PFSK-1 (cell line): ENCODE measurements at regions not wholly inside any gene's neighbourhood (a gene's known extent, or its start where the extent isn't known, plus 50 kb on each side); places are given as distances from the start of the nearest gene placed in this dataset.

Source experiments
- POLR2AphosphoS5 ChIP-seq: IDR thresholded peaks from 2 replicates; pipeline ENCODE4 v1.6.1; 2012; ENCODE audit warnings: low read depth, mild to moderate bottlenecking, control low read depth, low read length, moderate library complexity
- SIN3A ChIP-seq: IDR thresholded peaks from 2 replicates; pipeline ENCODE4 v1.6.1; 2012; ENCODE audit warnings: mild to moderate bottlenecking, low read length, moderate library complexity, borderline replicate concordance; ENCODE audit not compliant: insufficient read depth
- TAF1 ChIP-seq: IDR thresholded peaks from 2 replicates; pipeline ENCODE4 v1.6.1; 2012; ENCODE audit warnings: low read length, control low read depth, borderline replicate concordance; ENCODE audit not compliant: insufficient read depth
- TF ChIP-seq, protein P1 (sequence below), 2 experiments: IDR thresholded peaks; 2 replicates each; pipeline versions ENCODE4 v1.6.1 to v1.8.0; 2011 to 2012; ENCODE audit warnings: low read depth in 2 of 2, low read length in 2 of 2, control low read depth in 1 of 2, inconsistent platforms in 1 of 2, mild to moderate bottlenecking in 1 of 2, moderate library complexity in 1 of 2; ENCODE audit not compliant: insufficient read depth in 1 of 2

DNA sequence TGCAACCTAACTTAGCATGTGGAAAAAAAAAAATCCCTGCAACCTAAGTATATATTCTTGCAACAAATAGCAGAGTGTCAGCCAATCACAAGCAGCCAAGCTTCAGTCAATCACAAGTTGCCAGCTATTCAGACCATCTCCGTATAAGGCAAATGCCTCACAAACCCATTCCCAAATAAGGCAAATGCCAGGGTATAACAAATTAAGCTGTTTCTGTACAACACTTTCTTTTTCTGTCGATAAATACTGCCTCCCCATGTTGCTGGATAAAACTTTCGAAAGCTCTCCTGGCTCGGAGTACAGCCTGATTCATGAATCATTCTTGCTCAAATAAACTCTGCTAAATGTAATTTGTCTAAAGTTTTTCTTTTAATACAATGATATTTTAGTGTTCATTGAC is 460.7 kb upstream of the SMIM31 start:
- no peak for TF ChIP-seq TAF1
- TF ChIP-seq, protein P1, sequence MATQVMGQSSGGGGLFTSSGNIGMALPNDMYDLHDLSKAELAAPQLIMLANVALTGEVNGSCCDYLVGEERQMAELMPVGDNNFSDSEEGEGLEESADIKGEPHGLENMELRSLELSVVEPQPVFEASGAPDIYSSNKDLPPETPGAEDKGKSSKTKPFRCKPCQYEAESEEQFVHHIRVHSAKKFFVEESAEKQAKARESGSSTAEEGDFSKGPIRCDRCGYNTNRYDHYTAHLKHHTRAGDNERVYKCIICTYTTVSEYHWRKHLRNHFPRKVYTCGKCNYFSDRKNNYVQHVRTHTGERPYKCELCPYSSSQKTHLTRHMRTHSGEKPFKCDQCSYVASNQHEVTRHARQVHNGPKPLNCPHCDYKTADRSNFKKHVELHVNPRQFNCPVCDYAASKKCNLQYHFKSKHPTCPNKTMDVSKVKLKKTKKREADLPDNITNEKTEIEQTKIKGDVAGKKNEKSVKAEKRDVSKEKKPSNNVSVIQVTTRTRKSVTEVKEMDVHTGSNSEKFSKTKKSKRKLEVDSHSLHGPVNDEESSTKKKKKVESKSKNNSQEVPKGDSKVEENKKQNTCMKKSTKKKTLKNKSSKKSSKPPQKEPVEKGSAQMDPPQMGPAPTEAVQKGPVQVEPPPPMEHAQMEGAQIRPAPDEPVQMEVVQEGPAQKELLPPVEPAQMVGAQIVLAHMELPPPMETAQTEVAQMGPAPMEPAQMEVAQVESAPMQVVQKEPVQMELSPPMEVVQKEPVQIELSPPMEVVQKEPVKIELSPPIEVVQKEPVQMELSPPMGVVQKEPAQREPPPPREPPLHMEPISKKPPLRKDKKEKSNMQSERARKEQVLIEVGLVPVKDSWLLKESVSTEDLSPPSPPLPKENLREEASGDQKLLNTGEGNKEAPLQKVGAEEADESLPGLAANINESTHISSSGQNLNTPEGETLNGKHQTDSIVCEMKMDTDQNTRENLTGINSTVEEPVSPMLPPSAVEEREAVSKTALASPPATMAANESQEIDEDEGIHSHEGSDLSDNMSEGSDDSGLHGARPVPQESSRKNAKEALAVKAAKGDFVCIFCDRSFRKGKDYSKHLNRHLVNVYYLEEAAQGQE (IDR thresholded peaks at IDR 0.05; ENCODE audit: insufficient read depth in 1 of 2, low read depth in 2 of 2, low read length in 2 of 2) = no peak
- TF ChIP-seq POLR2AphosphoS5 = no peak
- no peak for TF ChIP-seq SIN3A
